IMR-90 (cell line): ENCODE measurements at regions not wholly inside any gene's neighbourhood (a gene's known extent, or its start where the extent isn't known, plus 50 kb on each side); places are given as distances from the start of the nearest gene placed in this dataset.

Experiments used
- ATAC-seq: fragments of 200-7000 bp; cut with Tn5 transposase; 2 replicates; pipeline ENCODE4 v1.9.1; 2020; ENCODE audit warnings: low read depth, mild to moderate bottlenecking, moderate library complexity
- BruUV-seq: library from RNA; stranded (reverse); fragments of 400-500 nt; replicated peaks from 2 replicates; lab custom pipeline; 2021; lab: Mats Ljungman, UMichigan
- CTCF ChIA-PET: fragments of 300-600 bp; formaldehyde crosslinking; extraction: SDS; loops from one replicate; lab custom pipeline; 2021; ENCODE audit warnings: antibody characterized with exemption; lab: Yijun Ruan, JAX
- POLR2A ChIA-PET: fragments of 300-600 bp; sonication (Branson Sonifier 250); formaldehyde crosslinking; loops from one replicate; lab custom pipeline; 2022; ENCODE audit warnings: antibody characterized with exemption; ENCODE audit not compliant: unreplicated experiment; lab: Charles Lee
- DNase-seq: peaks from one replicate; pipeline ENCODE4 v3.0.0; 2013
- H2AFZ ChIP-seq: replicated peaks from 2 replicates; pipeline ENCODE3; 2013; ENCODE audit warnings: low read length, mild to moderate bottlenecking; ENCODE audit not compliant: poor library complexity
- H2AK5ac ChIP-seq: 2 replicates; pipeline ENCODE4 v1.6.1; 2013; ENCODE audit warnings: low read depth, low read length, inconsistent platforms
- H2AK9ac ChIP-seq: replicated peaks from 2 replicates; pipeline ENCODE3; 2013; ENCODE audit warnings: mild to moderate bottlenecking, low read depth, low read length, moderate library complexity; ENCODE audit not compliant: poor library complexity
- H2BK120ac ChIP-seq: 2 replicates; pipeline ENCODE4 v1.6.1; 2013; ENCODE audit warnings: low read depth, low read length, inconsistent platforms
- H2BK15ac ChIP-seq: 3 replicates; pipeline ENCODE4 v1.6.1; 2013; ENCODE audit warnings: low read depth, low read length, inconsistent platforms
- H2BK20ac ChIP-seq: 2 replicates; pipeline ENCODE4 v1.6.1; 2013; ENCODE audit warnings: low read depth, mild to moderate bottlenecking, inconsistent platforms, low read length, moderate library complexity
- H2BK5ac ChIP-seq: 2 replicates; pipeline ENCODE4 v1.6.1; 2013; ENCODE audit warnings: mild to moderate bottlenecking, low read depth, low read length, inconsistent platforms; ENCODE audit not compliant: poor library complexity, severe bottlenecking
- H3K14ac ChIP-seq: replicated peaks from 2 replicates; pipeline ENCODE4 v1.6.1; 2013; ENCODE audit warnings: low read depth, low read length, inconsistent platforms
- H3K18ac ChIP-seq: 2 replicates; pipeline ENCODE4 v1.6.1; 2013; ENCODE audit warnings: low read depth, low read length, control low read depth
- H3K23ac ChIP-seq: 2 replicates; pipeline ENCODE4 v1.6.1; 2013; ENCODE audit warnings: low read depth, low read length, inconsistent platforms
- H3K27ac ChIP-seq: 2 replicates; pipeline ENCODE4 v1.5.1; 2013; ENCODE audit warnings: mild to moderate bottlenecking, control low read depth, low read length; ENCODE audit not compliant: insufficient read depth
- H3K27me3 ChIP-seq: 2 replicates; pipeline ENCODE4 v1.6.1; 2013; ENCODE audit warnings: low read length; ENCODE audit not compliant: control insufficient read depth, insufficient read depth
- H3K36me3 ChIP-seq: 2 replicates; pipeline ENCODE4 v1.6.1; 2013; ENCODE audit warnings: low read length, mixed read lengths; ENCODE audit not compliant: control insufficient read depth, insufficient read depth
- H3K4ac ChIP-seq: 2 replicates; pipeline ENCODE4 v1.6.1; 2013; ENCODE audit warnings: low read depth, low read length, inconsistent platforms
- H3K4me1 ChIP-seq: 2 replicates; pipeline ENCODE4 v1.6.1; 2013; ENCODE audit warnings: low read length, mixed read lengths; ENCODE audit not compliant: control insufficient read depth, insufficient read depth
- H3K4me2 ChIP-seq: 2 replicates; pipeline ENCODE4 v1.6.1; 2013; ENCODE audit warnings: low read depth, mild to moderate bottlenecking, control low read depth, low read length, moderate library complexity
- H3K4me3 ChIP-seq: 2 replicates; pipeline ENCODE4 v1.5.1; 2013; ENCODE audit warnings: low read depth, mild to moderate bottlenecking, control low read depth, low read length, moderate library complexity; ENCODE audit not compliant: insufficient read depth
- H3K56ac ChIP-seq: 2 replicates; pipeline ENCODE4 v1.6.1; 2013; ENCODE audit warnings: low read length, inconsistent platforms; ENCODE audit not compliant: insufficient read depth; ENCODE audit errors: extremely low read depth
- H3K79me1 ChIP-seq, 2 experiments: 2 replicates each; pipeline ENCODE4 v1.6.1; 2013; ENCODE audit warnings: low read length in 2 of 2, inconsistent platforms in 1 of 2, low read depth in 1 of 2
- H3K9ac ChIP-seq: 2 replicates; pipeline ENCODE4 v1.6.1; 2013; ENCODE audit warnings: low read depth, low read length, control low read depth
- H3K9me1 ChIP-seq: 2 replicates; pipeline ENCODE4 v1.6.1; 2013; ENCODE audit warnings: low read length, inconsistent platforms; ENCODE audit not compliant: insufficient read depth
- H3K9me3 ChIP-seq: 2 replicates; pipeline ENCODE4 v1.6.1; 2013; ENCODE audit warnings: low read length; ENCODE audit not compliant: control insufficient read depth, insufficient read depth
- H4K20me1 ChIP-seq: 2 replicates; pipeline ENCODE4 v1.6.1; 2013; ENCODE audit warnings: low read length, inconsistent platforms; ENCODE audit not compliant: insufficient read depth
- H4K5ac ChIP-seq: 2 replicates; pipeline ENCODE4 v1.6.1; 2013; ENCODE audit warnings: mild to moderate bottlenecking, low read depth, low read length, control low read depth
- H4K8ac ChIP-seq, 2 experiments: 2 replicates each; pipeline ENCODE4 v1.6.1; 2013; ENCODE audit warnings: low read depth in 2 of 2, low read length in 2 of 2, control low read depth in 1 of 2, inconsistent platforms in 1 of 2
- H4K91ac ChIP-seq: 2 replicates; pipeline ENCODE4 v1.6.1; 2013; ENCODE audit warnings: low read depth, low read length, inconsistent platforms; ENCODE audit not compliant: insufficient read depth
- BHLHE40 ChIP-seq: fragments of 150-350 bp; IDR thresholded peaks from 2 replicates; pipeline ENCODE4 v1.6.1; 2016; ENCODE audit warnings: mild to moderate bottlenecking, low read depth, low read length
- CEBPB ChIP-seq: IDR thresholded peaks from 2 replicates; pipeline ENCODE4 v1.6.1; 2012; ENCODE audit warnings: low read depth, low read length, improper control_type of control experiment
- CHD1 ChIP-seq: IDR thresholded peaks from 2 replicates; pipeline ENCODE4 v1.6.1; 2012; ENCODE audit warnings: low read depth, low read length, improper control_type of control experiment
- FOS ChIP-seq: fragments of 150-350 bp; IDR thresholded peaks from 2 replicates; pipeline ENCODE4 v1.6.1; 2016; ENCODE audit warnings: low read depth, low read length
- MAFK ChIP-seq: IDR thresholded peaks from 2 replicates; pipeline ENCODE4 v1.6.1; 2012; ENCODE audit warnings: low read depth, low read length, improper control_type of control experiment
- MAZ ChIP-seq: IDR thresholded peaks from 2 replicates; pipeline ENCODE4 v1.6.1; 2012; ENCODE audit warnings: low read depth, mild to moderate bottlenecking, low read length, improper control_type of control experiment, moderate library complexity, borderline replicate concordance
- MXI1 ChIP-seq: IDR thresholded peaks from 2 replicates; pipeline ENCODE4 v1.6.1; 2012; ENCODE audit warnings: low read depth, mild to moderate bottlenecking, low read length, moderate library complexity, borderline replicate concordance
- NFE2L2 ChIP-seq: fragments of 150-350 bp; IDR thresholded peaks from 2 replicates; pipeline ENCODE4 v1.6.1; 2016; ENCODE audit warnings: low read depth, mild to moderate bottlenecking, low read length
- POLR2A ChIP-seq: IDR thresholded peaks from 2 replicates; pipeline ENCODE4 v1.6.1; 2012; ENCODE audit warnings: mild to moderate bottlenecking, low read depth, low read length
- RAD21 ChIP-seq: IDR thresholded peaks from 2 replicates; pipeline ENCODE4 v1.6.1; 2012; ENCODE audit warnings: low read length, improper control_type of control experiment
- RCOR1 ChIP-seq: IDR thresholded peaks from 2 replicates; pipeline ENCODE4 v1.6.1; 2012; ENCODE audit warnings: mild to moderate bottlenecking, low read length, improper control_type of control experiment; ENCODE audit not compliant: insufficient replicate concordance
- RFX5 ChIP-seq: IDR thresholded peaks from 2 replicates; pipeline ENCODE4 v1.8.0; 2012; ENCODE audit warnings: low read depth, mild to moderate bottlenecking, low read length, moderate library complexity
- SMC3 ChIP-seq: fragments of 150-350 bp; IDR thresholded peaks from 2 replicates; pipeline ENCODE4 v1.6.1; 2016; ENCODE audit warnings: low read depth, mild to moderate bottlenecking, antibody characterized with exemption, low read length, moderate library complexity
- WGBS, 2 experiments: methylation state at CpG; one replicate each; pipeline versions ENCODE4 v1.1.5 to v1.1.7; 2013; ENCODE audit warnings: missing lambda C conversion rate in 2 of 2; ENCODE audit not compliant: insufficient read length in 1 of 2; ENCODE audit errors: extremely low coverage in 2 of 2; 5-methylcytosine and 5-hydroxymethylcytosine counted together
- dilution Hi-C: fragments of 300-500 bp; cut with HindIII; formaldehyde crosslinking; loops from one replicate; pipeline ENCODE4 v1.14.3; 2018; ENCODE audit warnings: low sequenced_read_pairs; ENCODE audit not compliant: unreplicated experiment
- in situ Hi-C: fragments of 300-500 bp; cut with MboI; formaldehyde crosslinking; loops from 3 replicates; pipeline ENCODE4 v1.14.3; 2019; ENCODE audit warnings: low sequenced_read_pairs, inconsistent platforms, mixed read lengths
- intact Hi-C: fragments of 100-400 bp; cut with micrococcal nuclease; formaldehyde crosslinking; loops from 2 replicates; pipeline ENCODE4 v1.10.0; 2022
- TF ChIP-seq, protein P1 (sequence below): fragments of 150-350 bp; IDR thresholded peaks from 2 replicates; pipeline ENCODE4 v1.6.1; 2016; ENCODE audit warnings: low read depth, mild to moderate bottlenecking, low read length, moderate library complexity, borderline replicate concordance
- TF ChIP-seq, protein P2 (sequence below): conservative IDR thresholded peaks from 2 replicates; pipeline ENCODE4 v1.5.1; 2012; ENCODE audit warnings: mild to moderate bottlenecking, low read depth, low read length, improper control_type of control experiment
- TF ChIP-seq, protein P3 (sequence below): fragments of 150-350 bp; IDR thresholded peaks from 2 replicates; pipeline ENCODE4 v1.6.1; 2017; ENCODE audit warnings: mild to moderate bottlenecking, antibody characterized with exemption, low read length, low read depth

DNA sequence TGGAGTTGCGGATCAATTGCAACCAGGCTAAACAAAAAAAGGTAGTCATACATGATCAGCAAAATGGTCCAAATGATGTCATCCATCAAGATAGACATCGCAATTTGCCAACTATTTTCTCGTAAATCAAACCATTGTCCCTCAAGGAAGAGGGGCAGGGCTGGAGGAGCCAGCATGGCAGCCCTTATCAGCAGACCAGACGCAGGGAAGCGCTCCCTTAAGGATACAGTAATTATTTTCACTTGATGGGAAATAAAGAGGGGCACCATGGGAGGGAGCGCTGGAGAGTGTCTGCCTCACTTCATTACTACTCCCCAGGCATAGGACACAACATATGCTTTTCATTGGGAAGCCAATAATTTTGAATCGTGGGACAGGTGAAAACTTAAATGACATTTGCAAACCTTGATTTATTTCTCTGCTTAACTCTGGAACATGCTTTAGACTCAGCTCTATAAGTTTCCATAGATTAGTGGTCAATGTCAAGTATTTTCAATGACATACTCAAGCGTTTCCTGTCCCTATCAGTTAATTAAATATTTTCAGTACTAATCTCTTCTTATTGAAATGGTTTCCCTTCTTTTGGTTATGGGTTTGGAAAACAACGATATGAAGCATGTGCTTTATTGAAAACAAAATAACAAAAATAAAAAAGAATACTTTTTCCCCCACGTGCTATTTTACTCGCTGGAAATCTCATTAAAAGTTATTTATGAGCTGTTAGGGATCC is 202.4 kb upstream of the HABP2 start:
- Histone ChIP-seq H2BK15ac (no peak overlapping the region), H3K9me3 (no peaks in the 10 kb centered on the region), H2AFZ (no peak overlapping the region), H3K27me3 (peaks cover 9% of the 10 kb centered on the region), H3K18ac (no peak overlapping the region), H2AK9ac (no peak overlapping the region), H3K4me2 (no peak overlapping the region), H2AK5ac (no peak overlapping the region), H3K56ac (no peak overlapping the region), H2BK120ac (no peak overlapping the region), H4K5ac (no peak overlapping the region), H3K9me1 (no peaks in the 10 kb centered on the region), H4K91ac (no peak overlapping the region), H3K36me3 (no peaks in the 10 kb centered on the region), H3K79me1 (no peaks in the 10 kb centered on the region), H3K14ac (no peak overlapping the region), H2BK5ac (no peak overlapping the region), H3K9ac (no peak overlapping the region), H3K23ac (no peak overlapping the region), H4K20me1 (no peaks in the 10 kb centered on the region), H3K4ac (no peak overlapping the region), H2BK20ac (no peak overlapping the region), H3K4me1 (no peaks in the 10 kb centered on the region), H4K8ac (no peak overlapping the region), H3K27ac (no peak overlapping the region), H3K4me3 (no peak overlapping the region)
- ATAC-seq (no peak), DNase-seq (no peak)
- TF ChIP-seq RAD21: no peak
- no peak for TF ChIP-seq NFE2L2
- no peak for TF ChIP-seq RFX5
- TF ChIP-seq POLR2A: no peak
- TF ChIP-seq RCOR1: no peak
- TF ChIP-seq CEBPB: no peak
- TF ChIP-seq MXI1: no peak
- TF ChIP-seq, protein P1, sequence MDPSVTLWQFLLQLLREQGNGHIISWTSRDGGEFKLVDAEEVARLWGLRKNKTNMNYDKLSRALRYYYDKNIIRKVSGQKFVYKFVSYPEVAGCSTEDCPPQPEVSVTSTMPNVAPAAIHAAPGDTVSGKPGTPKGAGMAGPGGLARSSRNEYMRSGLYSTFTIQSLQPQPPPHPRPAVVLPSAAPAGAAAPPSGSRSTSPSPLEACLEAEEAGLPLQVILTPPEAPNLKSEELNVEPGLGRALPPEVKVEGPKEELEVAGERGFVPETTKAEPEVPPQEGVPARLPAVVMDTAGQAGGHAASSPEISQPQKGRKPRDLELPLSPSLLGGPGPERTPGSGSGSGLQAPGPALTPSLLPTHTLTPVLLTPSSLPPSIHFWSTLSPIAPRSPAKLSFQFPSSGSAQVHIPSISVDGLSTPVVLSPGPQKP: no peak
- TF ChIP-seq BHLHE40: no peak
- no peak for TF ChIP-seq MAFK
- no peak for TF ChIP-seq CHD1
- TF ChIP-seq, protein P2, sequence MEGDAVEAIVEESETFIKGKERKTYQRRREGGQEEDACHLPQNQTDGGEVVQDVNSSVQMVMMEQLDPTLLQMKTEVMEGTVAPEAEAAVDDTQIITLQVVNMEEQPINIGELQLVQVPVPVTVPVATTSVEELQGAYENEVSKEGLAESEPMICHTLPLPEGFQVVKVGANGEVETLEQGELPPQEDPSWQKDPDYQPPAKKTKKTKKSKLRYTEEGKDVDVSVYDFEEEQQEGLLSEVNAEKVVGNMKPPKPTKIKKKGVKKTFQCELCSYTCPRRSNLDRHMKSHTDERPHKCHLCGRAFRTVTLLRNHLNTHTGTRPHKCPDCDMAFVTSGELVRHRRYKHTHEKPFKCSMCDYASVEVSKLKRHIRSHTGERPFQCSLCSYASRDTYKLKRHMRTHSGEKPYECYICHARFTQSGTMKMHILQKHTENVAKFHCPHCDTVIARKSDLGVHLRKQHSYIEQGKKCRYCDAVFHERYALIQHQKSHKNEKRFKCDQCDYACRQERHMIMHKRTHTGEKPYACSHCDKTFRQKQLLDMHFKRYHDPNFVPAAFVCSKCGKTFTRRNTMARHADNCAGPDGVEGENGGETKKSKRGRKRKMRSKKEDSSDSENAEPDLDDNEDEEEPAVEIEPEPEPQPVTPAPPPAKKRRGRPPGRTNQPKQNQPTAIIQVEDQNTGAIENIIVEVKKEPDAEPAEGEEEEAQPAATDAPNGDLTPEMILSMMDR: no peak
- no peak for TF ChIP-seq SMC3
- TF ChIP-seq MAZ: no peak
- TF ChIP-seq FOS: no peak
- TF ChIP-seq, protein P3, sequence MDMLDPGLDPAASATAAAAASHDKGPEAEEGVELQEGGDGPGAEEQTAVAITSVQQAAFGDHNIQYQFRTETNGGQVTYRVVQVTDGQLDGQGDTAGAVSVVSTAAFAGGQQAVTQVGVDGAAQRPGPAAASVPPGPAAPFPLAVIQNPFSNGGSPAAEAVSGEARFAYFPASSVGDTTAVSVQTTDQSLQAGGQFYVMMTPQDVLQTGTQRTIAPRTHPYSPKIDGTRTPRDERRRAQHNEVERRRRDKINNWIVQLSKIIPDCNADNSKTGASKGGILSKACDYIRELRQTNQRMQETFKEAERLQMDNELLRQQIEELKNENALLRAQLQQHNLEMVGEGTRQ: no peak
- 60% methylated on average over 1 of the region's 11 CpGs; no CpG with 5 or more reads in 1 of the 2 experiments for WGBS, 2 experiments
- CTCF ChIA-PET: interaction anchor here (0.5 to 1.1 kb wide), 3 partner anchors 35 to 240 kb away, joined by 3 to 5 read pairs (median 3); no protein-coding TSS in a partner anchor
- in situ Hi-C loops: no loop called here
- POLR2A ChIA-PET: no interaction called here
- intact Hi-C loops: no loop called here
- dilution Hi-C loops: no loop called here
- no TSS peak for BruUV-seq
